COR-L47 (cell line): ENCODE measurements at regions not wholly inside any gene's neighbourhood (a gene's known extent, or its start where the extent isn't known, plus 50 kb on each side); places are given as distances from the start of the nearest gene placed in this dataset.

Experiments used
- DNase-seq: peaks from one replicate; lab custom pipeline; 2025; lab: John Stamatoyannopoulos, UW

DNA sequence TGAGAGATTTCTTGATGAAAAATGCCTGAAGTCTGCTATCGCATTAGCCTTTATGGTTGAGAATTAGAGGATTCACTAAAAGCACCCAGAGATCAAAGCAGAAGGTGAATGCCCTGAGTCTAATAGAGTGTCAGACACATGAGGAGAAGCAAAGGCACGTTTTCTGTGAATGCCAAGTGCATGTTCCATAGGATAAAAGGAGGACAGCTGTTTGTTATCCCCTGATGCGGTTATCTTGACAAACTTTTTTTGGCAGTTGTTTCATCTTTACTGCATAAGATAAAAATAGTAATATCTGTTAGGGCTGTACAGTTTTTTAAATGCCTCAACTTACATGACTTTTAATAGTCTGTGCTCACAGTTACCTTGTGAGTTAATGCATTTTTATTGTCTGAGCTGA, 65.3 kb upstream of the CD96 start:
- no peak for DNase-seq

DNA sequence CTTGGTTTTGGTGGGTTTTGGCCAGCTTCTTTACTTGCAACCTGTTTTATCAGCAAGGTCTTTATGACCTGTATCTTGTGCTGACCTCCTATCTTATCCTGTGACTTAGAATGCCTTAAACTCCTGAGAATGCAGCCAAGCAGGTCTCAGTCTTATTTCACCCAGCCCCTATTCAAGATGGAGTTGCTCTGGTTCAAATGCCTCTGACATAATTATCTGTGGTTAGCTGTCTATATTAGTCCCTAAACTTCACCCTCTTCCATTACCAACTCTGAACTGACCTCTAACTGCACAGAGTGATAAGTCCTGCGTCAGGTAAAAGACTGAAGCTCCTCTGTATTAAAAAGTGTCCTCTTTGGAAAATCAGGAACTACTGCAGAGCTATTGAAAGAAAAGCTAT, 61.9 kb upstream of the CD96 start:
- DNase-seq, result no peak

DNA sequence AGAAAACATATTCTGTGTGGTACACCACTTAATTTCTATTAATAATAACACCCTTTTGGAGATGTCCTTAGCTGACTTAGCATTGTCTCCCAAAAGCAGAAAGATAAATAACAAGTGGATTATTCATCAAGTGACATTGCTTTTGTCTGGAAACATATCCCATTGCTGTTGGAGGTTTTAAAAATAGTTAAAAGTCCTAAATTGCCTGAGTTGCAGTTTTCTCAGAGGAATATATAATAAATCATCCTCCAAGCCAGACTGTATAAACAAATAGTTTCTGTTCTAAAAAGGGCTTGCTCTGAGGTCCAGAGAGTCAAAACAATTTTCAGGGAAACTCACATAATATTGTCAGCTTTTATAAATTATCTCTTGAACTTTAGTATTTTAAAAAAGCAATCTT, 60.4 kb upstream of the CD96 start:
- DNase-seq, result no peak

DNA sequence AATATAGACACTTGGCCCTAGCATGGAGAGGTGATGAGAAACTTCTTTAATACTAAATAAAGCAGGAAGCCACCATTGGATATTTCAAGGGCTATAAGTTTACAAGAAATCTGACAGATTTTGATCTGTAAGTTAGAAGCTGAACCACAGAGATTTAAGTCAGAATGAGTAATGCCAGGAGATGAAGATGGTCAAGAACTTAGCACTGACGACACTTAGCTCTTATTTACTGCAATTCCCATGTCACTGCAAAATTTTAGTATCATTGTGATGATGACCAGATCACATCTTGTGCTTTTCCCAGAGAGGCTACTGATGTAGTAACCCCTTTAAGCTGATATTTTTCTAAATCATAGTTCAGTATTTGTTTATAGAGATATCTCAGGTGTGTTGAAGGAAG, 59.4 kb upstream of the CD96 start:
- DNase-seq, result no peak

DNA sequence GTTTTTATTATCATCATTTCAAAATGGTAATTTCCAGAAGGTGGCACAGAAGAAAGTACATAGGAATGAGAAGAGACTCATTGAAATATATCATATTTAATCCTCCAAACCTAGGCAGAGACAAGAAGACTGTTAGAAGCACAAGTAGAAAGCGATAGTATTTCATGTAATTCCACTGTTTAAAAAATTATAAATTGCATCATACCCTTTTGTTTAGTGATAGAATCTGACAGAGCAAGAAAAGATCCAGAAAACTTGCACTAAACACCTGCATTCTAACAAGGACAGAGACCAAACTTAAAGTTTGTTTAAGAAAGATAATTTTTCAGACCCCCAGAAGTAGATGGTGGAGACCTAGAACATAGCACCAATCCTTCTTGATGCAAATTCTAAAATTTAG, 56.9 kb upstream of the CD96 start:
- DNase-seq, result no peak
